ENCODE measurements at regions not wholly inside any gene's neighbourhood (a gene's known extent, or its start where the extent isn't known, plus 50 kb on each side); places are given as distances from the start of the nearest gene placed in this dataset.

- TF ChIP-seq, protein P1, sequence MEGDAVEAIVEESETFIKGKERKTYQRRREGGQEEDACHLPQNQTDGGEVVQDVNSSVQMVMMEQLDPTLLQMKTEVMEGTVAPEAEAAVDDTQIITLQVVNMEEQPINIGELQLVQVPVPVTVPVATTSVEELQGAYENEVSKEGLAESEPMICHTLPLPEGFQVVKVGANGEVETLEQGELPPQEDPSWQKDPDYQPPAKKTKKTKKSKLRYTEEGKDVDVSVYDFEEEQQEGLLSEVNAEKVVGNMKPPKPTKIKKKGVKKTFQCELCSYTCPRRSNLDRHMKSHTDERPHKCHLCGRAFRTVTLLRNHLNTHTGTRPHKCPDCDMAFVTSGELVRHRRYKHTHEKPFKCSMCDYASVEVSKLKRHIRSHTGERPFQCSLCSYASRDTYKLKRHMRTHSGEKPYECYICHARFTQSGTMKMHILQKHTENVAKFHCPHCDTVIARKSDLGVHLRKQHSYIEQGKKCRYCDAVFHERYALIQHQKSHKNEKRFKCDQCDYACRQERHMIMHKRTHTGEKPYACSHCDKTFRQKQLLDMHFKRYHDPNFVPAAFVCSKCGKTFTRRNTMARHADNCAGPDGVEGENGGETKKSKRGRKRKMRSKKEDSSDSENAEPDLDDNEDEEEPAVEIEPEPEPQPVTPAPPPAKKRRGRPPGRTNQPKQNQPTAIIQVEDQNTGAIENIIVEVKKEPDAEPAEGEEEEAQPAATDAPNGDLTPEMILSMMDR (conservative IDR thresholded peaks at IDR 0.05; ENCODE audit: low read length) = no peak
- TF ChIP-seq EZH2phosphoT487 (IDR thresholded peaks at IDR 0.05; ENCODE audit: borderline replicate concordance, low read depth, low read length) = no peak
Observed at GRCh38 chr16:48462106-48462740, 77.0 kb upstream of the SIAH1 start.

All from OCI-LY7 (cell line).